ENCODE measurements at regions not wholly inside any gene's neighbourhood (a gene's known extent, or its start where the extent isn't known, plus 50 kb on each side); places are given as distances from the start of the nearest gene placed in this dataset.
"Not testable (repeated sequence)": the region's sequence is repeated elsewhere in the genome, so short reads cannot be mapped to it uniquely, and the experiment has no call there.

DNA sequence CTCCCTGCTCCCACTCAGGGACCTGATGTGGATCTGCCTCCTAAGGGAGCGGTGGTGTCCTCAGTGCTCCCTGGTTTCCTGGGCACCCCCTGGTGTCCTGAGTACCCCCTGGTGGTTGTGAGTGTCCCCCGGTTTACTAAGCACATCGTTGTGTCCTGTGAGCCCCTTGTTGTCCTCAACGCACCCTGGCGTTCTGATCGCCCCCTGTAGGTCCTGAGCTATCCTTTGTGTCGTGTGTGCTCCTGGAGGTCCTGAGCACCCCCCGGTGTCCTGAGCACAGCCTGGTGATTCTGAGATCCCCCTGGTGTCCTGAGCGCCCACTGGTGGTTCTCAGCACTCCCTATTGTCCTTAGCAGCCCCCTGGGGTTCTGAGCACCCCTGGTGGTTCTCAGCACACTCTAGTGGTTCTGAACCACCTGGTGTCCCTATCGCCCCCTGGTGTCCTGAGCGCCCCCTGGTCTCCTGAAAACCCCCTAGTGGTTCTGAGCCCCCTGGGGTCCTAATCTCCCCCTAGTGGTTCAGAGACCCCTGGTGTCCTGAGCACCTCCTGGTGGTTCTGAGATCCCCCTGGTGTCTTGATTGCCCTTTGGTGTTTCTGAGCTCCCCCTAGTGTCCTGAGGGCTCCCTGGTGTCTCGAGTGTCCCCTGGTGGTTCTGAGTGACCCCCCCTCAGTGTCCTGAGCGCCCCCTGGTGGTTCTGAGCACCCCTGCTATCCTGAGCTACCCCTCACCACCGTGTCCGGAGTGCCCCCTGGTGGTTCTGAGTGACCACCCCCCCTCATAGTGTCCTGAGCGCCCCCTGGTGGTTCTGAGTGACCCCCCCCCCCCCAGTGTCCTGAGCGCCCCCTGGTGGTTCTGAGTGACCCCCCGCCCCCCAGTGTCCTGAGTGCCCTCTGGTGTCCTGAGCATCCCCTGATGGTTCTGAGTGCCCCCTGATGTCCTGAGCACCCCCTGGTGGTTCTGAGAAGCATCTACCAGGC is 615.1 kb downstream of the TMEM121 start:
- peak; percentile 2 for DNase-seq
- Histone ChIP-seq H3K4me3 (ENCODE audit: insufficient read depth, low read depth, low read length) (no peak overlapping the region), H3K27me3 (ENCODE audit: control insufficient read depth, insufficient read depth, low read length) (no peaks in the 10 kb centered on the region), H3K36me3 (replicated peaks; ENCODE audit: control insufficient read depth, insufficient read depth, low read length) (no peaks in the 10 kb centered on the region)

DNA sequence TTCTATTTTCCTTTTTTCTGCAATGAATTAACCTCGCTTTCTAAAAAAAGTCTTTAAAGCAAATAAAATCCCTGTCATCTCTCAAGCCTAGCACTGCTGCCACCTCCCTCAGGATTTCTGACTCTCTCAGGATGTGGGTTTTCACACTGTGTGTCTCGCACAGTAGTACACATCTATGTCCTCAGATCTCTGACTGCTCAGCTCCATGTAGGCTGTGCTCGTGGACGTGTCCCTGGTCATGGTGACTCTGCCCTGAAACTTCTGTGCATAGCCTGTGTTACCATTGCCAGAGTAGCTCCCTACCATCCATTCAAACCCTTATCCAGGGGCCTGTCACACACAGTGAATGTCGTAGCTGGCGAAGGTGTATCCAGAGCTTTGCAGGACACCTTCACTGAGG is 619.3 kb downstream of the TMEM121 start:
- not testable (repeated sequence) for H3K36me3 ChIP-seq (replicated peaks; ENCODE audit: control insufficient read depth, insufficient read depth, low read length); H3K4me3 ChIP-seq (ENCODE audit: insufficient read depth, low read depth, low read length); DNase-seq; H3K27me3 ChIP-seq (ENCODE audit: control insufficient read depth, insufficient read depth, low read length)

- H3K27me3 ChIP-seq (ENCODE audit: control insufficient read depth, insufficient read depth, low read length); H3K36me3 ChIP-seq (replicated peaks; ENCODE audit: control insufficient read depth, insufficient read depth, low read length); DNase-seq; H3K4me3 ChIP-seq (ENCODE audit: insufficient read depth, low read depth, low read length): not testable (repeated sequence)
These were observed 627.1 kb downstream of the TMEM121 start for GRCh38 chr14:106153362-106153955.

DNA sequence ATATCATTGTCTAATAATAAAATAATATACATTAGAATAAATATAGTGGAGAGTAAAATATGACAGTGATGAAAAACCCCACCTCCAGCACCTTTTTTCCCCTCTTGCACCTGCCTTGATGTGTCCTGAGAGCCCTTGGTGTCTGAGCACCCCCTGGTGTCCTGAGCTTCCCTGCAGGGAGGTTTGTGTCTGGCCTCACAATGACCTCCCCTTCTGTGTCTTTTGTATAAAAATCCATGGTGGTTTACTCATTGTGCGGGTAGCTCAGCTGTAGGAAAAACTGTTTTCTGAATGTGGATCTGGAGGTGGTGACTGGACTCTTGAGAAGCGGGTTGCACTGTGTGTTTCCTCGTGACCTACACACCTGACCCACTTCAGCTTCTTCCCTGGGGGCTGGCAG is 636.9 kb downstream of the TMEM121 start:
- no peak for DNase-seq
- Histone ChIP-seq H3K27me3 (ENCODE audit: control insufficient read depth, insufficient read depth, low read length) (no peaks in the 10 kb centered on the region), H3K4me3 (ENCODE audit: insufficient read depth, low read depth, low read length) (no peak overlapping the region), H3K36me3 (replicated peaks; ENCODE audit: control insufficient read depth, insufficient read depth, low read length) (no peaks in the 10 kb centered on the region)

GRCh38 chr14:106163812-106164211 is 637.4 kb downstream of the TMEM121 start:
- H3K4me3 ChIP-seq (ENCODE audit: insufficient read depth, low read depth, low read length); H3K27me3 ChIP-seq (ENCODE audit: control insufficient read depth, insufficient read depth, low read length); DNase-seq; H3K36me3 ChIP-seq (replicated peaks; ENCODE audit: control insufficient read depth, insufficient read depth, low read length): not testable (repeated sequence)

- no peak overlapping the region for H3K4me3 ChIP-seq (ENCODE audit: insufficient read depth, low read depth, low read length)
- H3K27me3 ChIP-seq (ENCODE audit: control insufficient read depth, insufficient read depth, low read length), result no peaks in the 10 kb centered on the region
- no peak for DNase-seq
- H3K36me3 ChIP-seq (replicated peaks; ENCODE audit: control insufficient read depth, insufficient read depth, low read length), result no peaks in the 10 kb centered on the region
These were observed 639.8 kb downstream of the TMEM121 start for GRCh38 chr14:106166232-106166631.

GRCh38 chr14:106166650-106167204 is 640.3 kb downstream of the TMEM121 start:
- no peak for DNase-seq
- no peaks in the 10 kb centered on the region for H3K27me3 ChIP-seq (ENCODE audit: control insufficient read depth, insufficient read depth, low read length)
- H3K36me3 ChIP-seq (replicated peaks; ENCODE audit: control insufficient read depth, insufficient read depth, low read length), result no peaks in the 10 kb centered on the region
- no peak overlapping the region for H3K4me3 ChIP-seq (ENCODE audit: insufficient read depth, low read depth, low read length)

GRCh38 chr14:106170163-106170658 is 643.8 kb downstream of the TMEM121 start:
- not testable (repeated sequence) for H3K36me3 ChIP-seq (replicated peaks; ENCODE audit: control insufficient read depth, insufficient read depth, low read length); H3K4me3 ChIP-seq (ENCODE audit: insufficient read depth, low read depth, low read length); DNase-seq; H3K27me3 ChIP-seq (ENCODE audit: control insufficient read depth, insufficient read depth, low read length)

- H3K4me3 ChIP-seq (ENCODE audit: insufficient read depth, low read depth, low read length), result no peak overlapping the region
- no peaks in the 10 kb centered on the region for H3K27me3 ChIP-seq (ENCODE audit: control insufficient read depth, insufficient read depth, low read length)
- no peak for DNase-seq
- H3K36me3 ChIP-seq (replicated peaks; ENCODE audit: control insufficient read depth, insufficient read depth, low read length), result no peaks in the 10 kb centered on the region
These were observed 647.8 kb downstream of the TMEM121 start for GRCh38 chr14:106174206-106174605.

- DNase-seq; H3K4me3 ChIP-seq (ENCODE audit: insufficient read depth, low read depth, low read length); H3K27me3 ChIP-seq (ENCODE audit: control insufficient read depth, insufficient read depth, low read length); H3K36me3 ChIP-seq (replicated peaks; ENCODE audit: control insufficient read depth, insufficient read depth, low read length): not testable (repeated sequence)
These were observed 651.2 kb downstream of the TMEM121 start for GRCh38 chr14:106177266-106178246.

DNA sequence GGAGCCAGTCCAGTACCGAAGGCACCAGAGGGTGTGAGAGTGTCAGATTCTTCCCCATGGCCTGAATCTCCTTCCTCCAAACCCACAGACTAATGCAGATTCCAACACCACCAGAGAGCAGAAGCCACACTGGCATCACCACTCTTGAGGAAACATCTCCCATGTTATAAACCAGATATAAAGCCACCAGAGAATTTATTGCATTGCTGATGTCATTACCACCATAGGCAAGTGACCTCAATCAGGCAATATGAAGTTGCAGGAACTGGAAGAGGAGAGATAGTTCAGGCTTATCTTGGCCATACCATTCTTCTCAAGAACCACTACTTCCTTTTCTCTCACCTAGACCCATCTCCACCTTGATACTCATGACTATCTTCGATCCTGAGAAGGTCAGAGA is 653.4 kb downstream of the TMEM121 start:
- no peak for DNase-seq
- Histone ChIP-seq H3K4me3 (ENCODE audit: insufficient read depth, low read depth, low read length) (no peak overlapping the region), H3K27me3 (ENCODE audit: control insufficient read depth, insufficient read depth, low read length) (no peaks in the 10 kb centered on the region), H3K36me3 (replicated peaks; ENCODE audit: control insufficient read depth, insufficient read depth, low read length) (no peaks in the 10 kb centered on the region)

DNA sequence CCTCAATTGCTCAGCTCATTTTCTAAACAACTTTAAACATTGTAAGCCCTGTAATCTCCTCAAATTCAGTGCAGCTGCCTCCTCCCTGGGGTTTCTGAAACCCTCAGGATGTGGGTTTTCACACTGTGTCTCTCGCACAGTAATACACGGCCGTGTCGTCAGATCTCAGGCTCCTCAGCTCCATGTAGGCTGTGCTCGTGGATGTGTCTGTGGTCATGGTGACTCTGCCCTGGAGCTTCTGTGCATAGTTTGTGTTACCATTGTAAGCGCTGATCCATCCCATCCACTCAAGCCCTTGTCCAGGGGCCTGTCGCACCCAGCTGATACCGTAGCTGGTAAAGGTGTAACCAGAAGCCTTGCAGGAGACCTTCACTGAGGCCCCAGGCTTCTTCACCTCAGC is 658.4 kb downstream of the TMEM121 start:
- DNase-seq; H3K27me3 ChIP-seq (ENCODE audit: control insufficient read depth, insufficient read depth, low read length); H3K4me3 ChIP-seq (ENCODE audit: insufficient read depth, low read depth, low read length); H3K36me3 ChIP-seq (replicated peaks; ENCODE audit: control insufficient read depth, insufficient read depth, low read length): not testable (repeated sequence)

DNA sequence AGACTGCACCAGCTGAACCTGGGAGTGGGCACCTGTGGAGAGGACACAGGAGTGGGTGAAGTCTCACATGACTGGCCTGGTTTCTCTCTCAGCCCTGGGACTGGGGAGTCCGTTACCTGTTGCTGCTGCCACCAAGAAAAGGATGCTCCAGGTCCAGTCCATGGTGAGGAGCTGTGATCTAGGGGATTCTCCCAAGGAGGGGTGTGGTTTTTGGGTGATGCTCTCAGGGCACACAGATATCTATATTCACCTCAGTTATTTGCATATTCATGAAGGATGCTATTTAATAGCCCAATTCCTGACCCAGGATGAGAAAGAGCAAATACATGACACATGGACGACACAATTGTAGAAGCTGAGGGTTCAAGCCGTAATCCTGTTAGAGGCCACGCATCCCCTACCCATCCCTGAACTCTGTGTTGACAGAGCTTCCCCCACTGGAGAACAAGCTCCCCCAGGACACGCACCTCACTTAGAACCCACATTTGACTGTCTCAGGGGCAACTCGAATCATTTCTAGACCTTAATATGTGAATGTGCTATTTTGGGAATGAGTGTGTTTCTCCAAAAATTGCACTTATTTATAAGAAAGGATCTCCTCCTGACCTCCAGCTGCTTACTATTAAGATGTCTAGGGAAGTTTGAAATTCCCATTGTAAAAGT is 658.9 kb downstream of the TMEM121 start:
- H3K4me3 ChIP-seq (ENCODE audit: insufficient read depth, low read depth, low read length); H3K36me3 ChIP-seq (replicated peaks; ENCODE audit: control insufficient read depth, insufficient read depth, low read length); DNase-seq; H3K27me3 ChIP-seq (ENCODE audit: control insufficient read depth, insufficient read depth, low read length): not testable (repeated sequence)

DNA sequence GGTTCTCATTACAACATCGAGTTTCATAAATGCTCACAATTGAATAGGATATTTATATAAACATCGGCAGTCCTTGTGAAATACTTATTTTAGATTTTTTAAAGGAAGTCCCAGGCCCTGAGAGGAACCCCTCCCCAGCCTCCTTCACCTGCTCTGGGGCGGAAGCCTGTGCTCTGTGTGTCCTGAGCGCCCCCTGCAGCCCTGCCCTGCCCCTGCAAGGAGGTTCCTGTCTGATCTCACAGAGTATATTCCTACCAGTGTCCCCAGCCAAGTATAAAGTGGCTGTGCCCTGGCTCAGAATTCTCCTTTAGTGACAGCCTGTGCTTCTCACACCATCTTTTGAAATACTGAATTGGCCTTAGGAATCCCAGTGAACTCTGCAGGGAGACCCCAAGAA is 659.5 kb downstream of the TMEM121 start:
- Histone ChIP-seq H3K36me3 (replicated peaks; ENCODE audit: control insufficient read depth, insufficient read depth, low read length) (no peaks in the 10 kb centered on the region), H3K4me3 (ENCODE audit: insufficient read depth, low read depth, low read length) (no peak overlapping the region), H3K27me3 (ENCODE audit: control insufficient read depth, insufficient read depth, low read length) (no peaks in the 10 kb centered on the region)
- DNase-seq, result no peak
